NB4 (cell line): ENCODE measurements at regions not wholly inside any gene's neighbourhood (a gene's known extent, or its start where the extent isn't known, plus 50 kb on each side); places are given as distances from the start of the nearest gene placed in this dataset.

ENCODE experiments used
- DNase-seq: peaks from one replicate; pipeline ENCODE4 v3.0.0; 2010; ENCODE audit warnings: low read depth
- H3K4me3 ChIP-seq: one replicate; pipeline ENCODE4 v1.5.1; 2011; ENCODE audit warnings: mild to moderate bottlenecking, low read depth, low read length, moderate library complexity
- CTCF ChIP-seq: IDR thresholded peaks from one replicate; pipeline ENCODE4 v1.5.1; 2012; ENCODE audit warnings: low read depth, low read length
- MAX ChIP-seq: IDR thresholded peaks from 2 replicates; pipeline ENCODE4 v1.6.1; 2011; ENCODE audit warnings: low read depth, low read length
- MYC ChIP-seq: IDR thresholded peaks from 2 replicates; pipeline ENCODE4 v1.6.1; 2011; ENCODE audit warnings: low read depth, low read length
- POLR2A ChIP-seq: IDR thresholded peaks from 2 replicates; pipeline ENCODE4 v1.6.1; 2011; ENCODE audit warnings: mild to moderate bottlenecking; ENCODE audit not compliant: insufficient read length; ENCODE audit errors: extremely low read depth

- TF ChIP-seq MYC = no peak
- no peak for TF ChIP-seq CTCF
- no peak for TF ChIP-seq MAX
- no peak for TF ChIP-seq POLR2A
- no peak overlapping the region for H3K4me3 ChIP-seq
- DNase-seq = no peak
Observed at GRCh38 chrX:8366481-8366880, 98.1 kb upstream of the VCX3B start.

GRCh38 chrX:8374041-8374825 lies 90.4 kb upstream of the VCX3B start:
- H3K4me3 ChIP-seq = no peak overlapping the region
- TF ChIP-seq MAX = no peak
- no peak for TF ChIP-seq CTCF
- no peak for TF ChIP-seq POLR2A
- no peak for TF ChIP-seq MYC
- DNase-seq = no peak

- TF ChIP-seq CTCF (no peak), MAX (no peak), POLR2A (no peak), MYC (no peak)
- DNase-seq = no peak
- H3K4me3 ChIP-seq = no peak overlapping the region
Observed at GRCh38 chrX:8377041-8377440, 87.6 kb upstream of the VCX3B start.

- TF ChIP-seq POLR2A = no peak
- no peak for TF ChIP-seq CTCF
- DNase-seq = no peak
- H3K4me3 ChIP-seq = no peak overlapping the region
Observed at GRCh38 chrX:8390771-8391170, 73.9 kb upstream of the VCX3B start.

GRCh38 chrX:8403988-8404387 lies 60.6 kb upstream of the VCX3B start:
- no peak for DNase-seq
- H3K4me3 ChIP-seq = no peak overlapping the region
- no peak for TF ChIP-seq MAX
- no peak for TF ChIP-seq POLR2A

GRCh38 chrX:8404471-8404870 lies 60.2 kb upstream of the VCX3B start:
- DNase-seq = no peak
- H3K4me3 ChIP-seq = no peak overlapping the region
- TF ChIP-seq MAX (no peak), MYC (no peak), POLR2A (no peak), CTCF (no peak)
